Activated T-cell treated with anti-CD3 and anti-CD28 coated beads for 1 hour (primary cell): ENCODE measurements at regions not wholly inside any gene's neighbourhood (a gene's known extent, or its start where the extent isn't known, plus 50 kb on each side); places are given as distances from the start of the nearest gene placed in this dataset.

ENCODE experiments used
- DNase-seq: peaks from one replicate; pipeline ENCODE4 v3.0.0-alpha.2; 2020; ENCODE audit warnings: low read depth

- DNase-seq: no peak
These were observed 70.1 kb upstream of the AFDN start for GRCh38 chr6:167756597-167756996.

DNA sequence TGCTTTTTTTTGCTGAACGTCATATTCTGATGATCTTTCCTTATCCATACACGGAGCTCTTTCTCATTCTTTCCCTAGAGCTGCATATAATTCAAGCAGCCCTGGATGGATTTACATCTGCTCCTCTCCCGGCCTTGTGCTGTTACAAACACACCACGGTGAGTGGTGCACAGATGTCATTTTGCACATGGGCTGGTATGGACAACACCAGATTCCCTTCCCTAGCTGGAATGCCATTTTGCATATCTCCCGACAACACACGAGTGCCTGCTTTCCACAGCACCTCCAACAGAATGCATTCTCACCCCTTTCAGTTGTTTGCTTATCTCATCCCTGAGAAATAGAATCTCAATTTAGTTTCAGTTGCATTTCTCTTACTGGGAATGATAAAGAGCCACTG, 69.5 kb upstream of the AFDN start:
- no peak for DNase-seq

DNA sequence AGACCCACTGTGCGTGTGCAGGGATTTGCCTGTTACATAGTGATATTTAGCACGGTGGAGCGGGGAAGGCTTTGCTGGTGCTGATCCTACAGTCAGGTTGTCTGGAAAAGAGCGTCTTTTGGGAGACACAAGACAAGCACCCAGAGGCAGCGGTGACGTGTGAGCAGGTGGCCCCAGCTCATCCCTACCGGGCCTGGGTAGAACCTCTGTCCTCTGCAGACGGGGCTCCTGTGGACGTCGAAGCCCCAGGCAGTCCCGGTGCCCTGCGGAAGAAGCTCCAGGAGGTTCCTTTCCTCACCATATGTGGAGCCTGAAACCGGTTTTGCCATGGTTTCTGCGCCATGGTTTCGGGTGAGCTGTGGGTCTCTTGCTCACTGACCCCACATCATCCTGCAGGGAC, 68.9 kb upstream of the AFDN start:
- no peak for DNase-seq

GRCh38 chr6:167758309-167759023, 68.2 kb upstream of the AFDN start:
- no peak for DNase-seq

DNA sequence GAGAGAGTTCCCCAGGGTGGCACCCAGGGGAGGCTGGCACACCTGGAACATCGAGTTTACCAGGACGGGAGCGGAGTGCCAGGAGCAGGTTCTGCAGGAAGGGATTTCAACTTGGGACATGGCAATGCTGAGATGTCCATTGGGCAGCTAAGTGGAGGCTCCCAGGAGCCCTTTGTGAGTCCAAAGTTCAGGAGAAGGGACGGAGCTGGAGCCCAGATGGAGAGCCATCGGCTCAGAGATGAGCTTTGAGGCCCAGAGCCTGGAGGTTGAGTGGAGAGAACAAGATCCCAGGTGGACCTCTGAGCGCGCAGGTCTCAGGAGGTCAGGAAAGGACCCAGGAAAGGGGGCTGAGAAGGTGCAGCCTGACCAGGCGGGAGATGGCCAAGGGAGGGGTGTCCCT, 67.5 kb upstream of the AFDN start:
- DNase-seq: no peak

DNA sequence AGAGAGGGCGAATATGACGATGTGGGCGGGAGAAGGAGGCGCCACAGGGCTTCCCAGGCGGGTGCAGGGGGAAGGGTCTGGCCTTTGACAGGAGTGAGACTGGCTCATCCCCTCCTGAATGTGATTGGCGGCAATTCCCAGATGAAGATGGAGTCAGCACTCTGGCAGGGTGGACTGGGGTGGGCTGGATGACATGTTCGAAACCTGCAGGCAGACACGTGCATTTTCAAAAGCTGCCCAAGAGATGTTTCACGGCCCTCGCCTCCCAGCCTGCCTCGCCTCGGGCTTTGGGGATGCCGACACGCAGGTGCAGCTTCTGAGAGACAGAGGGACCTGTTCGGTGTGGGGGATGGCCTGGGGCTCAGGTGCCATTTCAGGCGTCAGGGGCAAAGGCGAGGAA, 66.8 kb upstream of the AFDN start:
- DNase-seq: no peak

DNA sequence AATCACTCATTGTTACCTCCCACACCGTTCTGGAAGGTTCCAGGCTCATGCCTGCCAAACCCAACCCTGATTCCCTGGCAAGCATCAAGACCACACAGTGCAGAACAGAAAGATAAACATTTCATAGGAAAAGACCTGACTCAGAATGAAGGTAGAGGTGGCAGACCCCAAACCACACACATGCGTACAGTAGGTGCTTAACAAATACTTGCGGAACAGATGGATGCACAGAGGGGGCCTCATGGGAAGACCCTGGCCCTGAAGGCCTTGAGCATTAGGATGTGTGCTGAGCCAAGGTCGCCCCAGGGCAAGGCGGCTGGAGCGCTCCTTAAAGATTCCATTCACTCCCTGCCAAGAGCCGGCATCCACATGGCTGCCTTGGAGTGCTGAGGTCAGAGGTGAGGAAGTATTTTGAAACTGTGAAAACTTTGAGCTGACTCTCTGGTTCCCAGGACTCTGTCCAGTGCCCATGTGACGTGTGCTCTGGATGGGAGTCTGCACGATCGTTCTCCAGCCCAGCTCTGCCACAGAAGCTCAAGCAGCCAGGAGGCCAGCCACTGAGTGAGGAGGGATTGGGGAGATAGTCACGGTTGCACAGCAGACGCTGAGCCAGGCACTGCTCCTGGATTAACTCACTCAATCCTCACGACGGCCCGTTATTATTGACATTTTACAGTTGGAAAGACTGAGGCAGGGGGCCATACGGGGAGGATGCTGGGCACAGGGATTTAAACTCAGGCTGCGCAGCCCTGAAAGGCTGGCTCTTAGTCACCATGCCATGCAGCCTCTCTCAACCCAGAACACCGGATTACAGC, 65.5 kb upstream of the AFDN start:
- DNase-seq: no peak

GRCh38 chr6:167761794-167762258, 64.9 kb upstream of the AFDN start:
- no peak for DNase-seq

GRCh38 chr6:167762259-167762962, 64.3 kb upstream of the AFDN start:
- DNase-seq: no peak

GRCh38 chr6:167763056-167763944, 63.4 kb upstream of the AFDN start:
- DNase-seq: no peak

- DNase-seq: no peak
These were observed 62.5 kb upstream of the AFDN start for GRCh38 chr6:167764215-167764614.

- no peak for DNase-seq
These were observed 61.8 kb upstream of the AFDN start for GRCh38 chr6:167764713-167765479.

GRCh38 chr6:167766986-167767714, 59.6 kb upstream of the AFDN start:
- DNase-seq: no peak

DNA sequence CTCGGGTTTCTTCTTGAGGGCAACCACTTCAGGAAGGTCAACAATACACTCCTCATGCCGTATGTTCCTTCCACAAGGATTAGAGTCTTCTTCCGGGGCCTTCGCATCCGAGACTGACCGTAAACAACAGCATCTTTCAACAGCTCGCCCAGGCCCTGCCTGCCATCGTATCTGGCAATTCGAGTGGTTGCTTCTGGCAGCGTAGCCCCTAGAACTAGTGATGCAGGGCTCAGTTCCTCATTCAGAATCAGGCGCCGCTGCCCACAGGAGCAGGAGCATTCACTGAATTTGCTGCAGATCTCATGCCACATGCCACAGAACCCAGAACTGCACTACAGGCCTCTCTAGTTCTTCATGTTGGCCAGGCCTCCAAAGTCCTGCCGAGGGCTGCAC, 59.0 kb upstream of the AFDN start:
- DNase-seq: no peak

- DNase-seq: no peak
These were observed 58.1 kb upstream of the AFDN start for GRCh38 chr6:167768471-167769215.

GRCh38 chr6:167769408-167770190, 57.1 kb upstream of the AFDN start:
- no peak for DNase-seq

DNA sequence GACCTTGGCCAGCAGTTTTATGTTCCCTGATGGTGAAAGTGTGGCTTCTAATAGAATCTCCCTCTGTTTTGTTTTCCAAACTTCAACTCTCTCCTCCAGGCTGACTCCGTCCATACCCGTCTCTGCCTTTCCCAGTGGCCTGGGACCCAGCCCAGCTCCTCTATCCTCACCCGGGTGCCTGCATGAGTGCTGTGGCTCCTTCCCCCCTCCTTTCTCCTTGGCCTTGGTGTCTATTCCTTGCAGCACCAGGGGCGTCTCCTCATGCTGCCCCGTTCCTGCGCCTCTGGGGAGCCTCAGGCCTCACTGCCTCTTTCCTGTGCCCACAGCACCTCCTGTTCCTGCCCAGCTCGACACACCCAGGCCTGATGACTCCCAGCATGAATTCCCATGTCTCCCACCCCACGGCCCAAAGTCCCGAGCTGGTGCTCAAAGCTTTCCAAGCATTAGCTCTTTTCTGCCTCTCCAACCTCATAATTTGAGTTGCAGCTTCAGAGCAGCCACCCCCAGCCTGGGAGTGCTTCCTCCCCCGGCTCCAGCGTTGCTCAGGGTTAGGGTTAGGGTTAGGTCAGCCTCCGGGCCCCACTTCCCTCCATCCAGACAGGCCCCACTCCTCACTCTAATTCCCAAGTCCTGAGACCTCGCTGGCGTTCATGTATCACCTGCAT, 56.3 kb upstream of the AFDN start:
- DNase-seq: no peak

- DNase-seq: no peak
These were observed 51.8 kb upstream of the AFDN start for GRCh38 chr6:167774881-167775280.
